ENCODE measurements at regions not wholly inside any gene's neighbourhood (a gene's known extent, or its start where the extent isn't known, plus 50 kb on each side); places are given as distances from the start of the nearest gene placed in this dataset.

DNA sequence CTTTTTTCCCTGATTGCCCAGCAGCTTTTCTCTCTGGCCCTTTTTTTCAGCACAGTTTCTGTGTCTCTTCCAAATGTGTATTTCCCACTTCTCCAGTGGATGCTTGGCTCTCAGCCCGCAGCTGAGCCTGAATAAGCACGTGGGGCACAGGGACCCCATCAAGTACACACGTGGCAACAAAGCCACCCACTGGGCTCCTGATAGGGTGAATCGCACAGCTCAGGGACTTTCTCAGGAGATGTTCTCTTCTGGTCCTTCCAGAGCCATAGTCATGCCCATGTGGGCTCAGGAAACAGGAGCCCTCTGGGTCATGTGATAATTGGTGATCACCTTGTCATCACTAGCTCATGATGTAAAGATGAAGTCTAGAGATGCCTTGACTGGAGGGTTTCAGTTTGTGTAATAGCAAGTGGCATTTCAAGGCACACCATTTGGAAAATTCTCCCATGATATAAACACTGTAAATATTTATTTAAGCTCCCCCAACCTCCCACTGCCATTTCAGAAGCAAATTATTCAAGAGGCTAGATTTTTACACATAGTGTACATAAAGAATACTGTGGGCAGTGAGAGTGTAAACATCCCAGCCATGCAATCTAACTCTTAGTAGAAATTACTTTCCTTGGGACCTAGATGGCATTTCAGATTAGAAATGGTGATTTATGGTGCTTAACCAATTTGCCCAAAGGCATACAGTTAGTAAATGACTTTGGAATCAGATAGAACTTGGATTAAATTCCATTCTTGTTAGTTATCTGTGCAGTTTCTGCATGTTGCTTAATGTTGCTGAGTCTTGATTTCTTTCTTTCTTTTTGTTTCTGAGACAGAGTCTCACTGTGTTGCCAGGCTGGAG is 597.5 kb downstream of the SLC4A3 start:
- TF ChIP-seq POLR2A (IDR thresholded peaks at IDR 0.05) (no peak), CTCF (IDR thresholded peaks at IDR 0.05) (no peak), POLR2AphosphoS5 (IDR thresholded peaks at IDR 0.05) (no peak)
- no peaks in the 10 kb centered on the region for H3K27me3 ChIP-seq (replicated peaks; ENCODE audit: insufficient read depth)
- no peak for DNase-seq (ENCODE audit: low spot score)
- intact Hi-C loops (cut with DNase I), result no loop called here
- no peaks in the 10 kb centered on the region for H3K36me3 ChIP-seq
- WGBS, result 53% methylated on average over 4 of the region's 4 CpGs
- no peaks in the 10 kb centered on the region for H3K9me3 ChIP-seq
- no peak overlapping the region for H3K27ac ChIP-seq
- H3K4me3 ChIP-seq, result no peak overlapping the region
- H3K4me1 ChIP-seq (replicated peaks), result no peaks in the 10 kb centered on the region

DNA sequence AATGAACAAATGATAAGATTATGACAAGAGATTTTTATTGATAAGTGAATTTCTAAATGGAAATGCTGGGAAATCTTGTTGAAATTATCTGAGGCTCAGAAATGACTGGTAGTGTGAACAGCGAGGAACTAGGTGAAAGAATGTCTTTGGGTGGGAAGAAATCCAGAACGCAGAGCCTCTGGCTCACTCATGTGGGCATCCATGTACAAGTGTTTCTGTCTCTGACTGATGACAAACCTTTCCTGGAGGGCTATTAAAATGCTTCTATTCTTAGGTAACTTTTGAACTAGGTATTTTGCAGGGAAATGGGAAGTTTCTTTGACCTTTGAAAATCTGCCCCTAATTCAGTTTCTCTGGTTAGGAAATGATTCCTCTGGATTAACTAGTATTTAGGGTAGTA is 598.6 kb downstream of the SLC4A3 start:
- no peak for TF ChIP-seq POLR2AphosphoS5 (IDR thresholded peaks at IDR 0.05)
- no peak for TF ChIP-seq POLR2A (IDR thresholded peaks at IDR 0.05)
- TF ChIP-seq CTCF (IDR thresholded peaks at IDR 0.05), result no peak
- Histone ChIP-seq H3K9me3 (no peaks in the 10 kb centered on the region), H3K4me1 (replicated peaks) (no peaks in the 10 kb centered on the region), H3K36me3 (no peaks in the 10 kb centered on the region), H3K27ac (no peak overlapping the region), H3K27me3 (replicated peaks; ENCODE audit: insufficient read depth) (no peaks in the 10 kb centered on the region), H3K4me3 (no peak overlapping the region)
- WGBS, result 95% methylated on average over 2 of the region's 2 CpGs
- intact Hi-C loops (cut with DNase I), result no loop called here
- DNase-seq (ENCODE audit: low spot score), result no peak

- no peak overlapping the region for H3K27ac ChIP-seq
- intact Hi-C loops (cut with DNase I), result no loop called here
- no peaks in the 10 kb centered on the region for H3K4me1 ChIP-seq (replicated peaks)
- TF ChIP-seq POLR2A (IDR thresholded peaks at IDR 0.05), result no peak
- TF ChIP-seq POLR2AphosphoS5 (IDR thresholded peaks at IDR 0.05), result no peak
- no peak for TF ChIP-seq CTCF (IDR thresholded peaks at IDR 0.05)
- no peak overlapping the region for H3K4me3 ChIP-seq
- H3K27me3 ChIP-seq (replicated peaks; ENCODE audit: insufficient read depth), result no peaks in the 10 kb centered on the region
- H3K9me3 ChIP-seq, result no peaks in the 10 kb centered on the region
- H3K36me3 ChIP-seq, result no peaks in the 10 kb centered on the region
- 85% methylated on average over 1 of the region's 1 CpG for WGBS
- DNase-seq (ENCODE audit: low spot score), result no peak
Measured at GRCh38 chr2:220226546-220226945, 599.1 kb downstream of the SLC4A3 start.

- Histone ChIP-seq H3K27ac (no peak overlapping the region), H3K27me3 (replicated peaks; ENCODE audit: insufficient read depth) (no peaks in the 10 kb centered on the region), H3K4me3 (no peak overlapping the region), H3K4me1 (replicated peaks) (no peaks in the 10 kb centered on the region), H3K9me3 (no peaks in the 10 kb centered on the region), H3K36me3 (no peaks in the 10 kb centered on the region)
- WGBS, result 52% methylated on average over 4 of the region's 4 CpGs
- intact Hi-C loops (cut with DNase I), result no loop called here
- no peak for DNase-seq (ENCODE audit: low spot score)
- TF ChIP-seq POLR2AphosphoS5 (IDR thresholded peaks at IDR 0.05) (no peak), CTCF (IDR thresholded peaks at IDR 0.05) (no peak), POLR2A (IDR thresholded peaks at IDR 0.05) (no peak)
Measured at GRCh38 chr2:220227266-220227920, 600.0 kb downstream of the SLC4A3 start.
